T-helper 1 cell treated with Interleukin-12 subunit alpha and Interleukin-12 subunit beta and Interleukin-4 antibody, amounts not matched to agents 30 μg/mL and 1 μg/mL, for 36 hours (primary cell): ENCODE measurements at regions not wholly inside any gene's neighbourhood (a gene's known extent, or its start where the extent isn't known, plus 50 kb on each side); places are given as distances from the start of the nearest gene placed in this dataset.
"Not testable (repeated sequence)": the region's sequence is repeated elsewhere in the genome, so short reads cannot be mapped to it uniquely, and the experiment has no call there.

ENCODE experiments used
- H3K27ac Mint-ChIP-seq: one replicate; pipeline ENCODE4 v1.8.0; 2021; ENCODE audit warnings: mild to moderate bottlenecking, mixed read lengths
- H3K27me3 Mint-ChIP-seq: one replicate; pipeline ENCODE4 v1.8.0; 2021; ENCODE audit warnings: low read depth, mixed read lengths
- H3K36me3 Mint-ChIP-seq: one replicate; pipeline ENCODE4 v1.8.0; 2021; ENCODE audit warnings: low read depth, mixed read lengths
- H3K4me1 Mint-ChIP-seq: one replicate; pipeline ENCODE4 v1.8.0; 2021; ENCODE audit warnings: low read depth, mixed read lengths
- H3K4me3 Mint-ChIP-seq: one replicate; pipeline ENCODE4 v1.8.0; 2021; ENCODE audit warnings: mild to moderate bottlenecking, moderate library complexity, mixed read lengths
- H3K9me3 Mint-ChIP-seq: one replicate; pipeline ENCODE4 v1.8.0; 2021; ENCODE audit warnings: mixed read lengths

DNA sequence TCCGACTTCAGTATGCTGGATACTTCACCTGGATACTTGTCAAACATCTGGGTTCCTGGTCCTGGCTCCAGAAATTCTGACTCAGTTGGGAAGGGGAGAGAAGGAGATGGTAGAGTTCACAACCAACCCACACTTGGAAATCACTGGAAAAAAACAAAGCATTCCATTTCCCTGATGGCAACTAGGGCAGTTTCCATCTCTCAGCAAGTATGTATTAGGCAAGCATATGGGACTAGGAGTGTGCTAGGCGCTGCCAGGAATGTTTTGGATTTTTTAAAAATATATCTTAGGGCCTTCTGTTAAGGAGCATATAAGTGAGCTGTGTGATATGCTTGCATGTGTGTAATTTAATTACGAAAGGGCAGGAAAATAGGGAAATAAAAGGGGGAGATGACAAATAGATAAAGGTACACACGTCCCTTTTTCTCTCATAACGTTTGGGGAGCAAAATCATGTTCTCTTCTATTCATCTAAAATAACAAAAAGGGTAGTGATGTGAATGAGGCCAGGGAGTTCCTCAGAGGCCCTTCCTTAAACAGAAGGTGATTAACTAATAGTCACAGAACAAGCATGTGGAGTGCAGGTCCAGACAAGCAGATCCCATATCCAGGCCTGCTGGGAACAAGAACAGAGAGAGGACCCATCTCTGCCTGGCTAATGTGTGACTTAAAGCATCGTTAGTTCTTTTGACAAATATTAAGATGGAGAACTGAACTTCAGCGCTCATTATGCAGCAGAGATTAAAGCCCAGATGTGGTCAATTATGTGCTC, 64.5 kb upstream of the NFE2L3 start:
- Mint-ChIP-seq H3K4me1 (peaks cover 13% of the 10 kb centered on the region), H3K4me3 (no peak overlapping the region), H3K36me3 (no peaks in the 10 kb centered on the region), H3K9me3 (no peaks in the 10 kb centered on the region), H3K27ac (no peak overlapping the region), H3K27me3 (peaks cover 10% of the 10 kb centered on the region)

DNA sequence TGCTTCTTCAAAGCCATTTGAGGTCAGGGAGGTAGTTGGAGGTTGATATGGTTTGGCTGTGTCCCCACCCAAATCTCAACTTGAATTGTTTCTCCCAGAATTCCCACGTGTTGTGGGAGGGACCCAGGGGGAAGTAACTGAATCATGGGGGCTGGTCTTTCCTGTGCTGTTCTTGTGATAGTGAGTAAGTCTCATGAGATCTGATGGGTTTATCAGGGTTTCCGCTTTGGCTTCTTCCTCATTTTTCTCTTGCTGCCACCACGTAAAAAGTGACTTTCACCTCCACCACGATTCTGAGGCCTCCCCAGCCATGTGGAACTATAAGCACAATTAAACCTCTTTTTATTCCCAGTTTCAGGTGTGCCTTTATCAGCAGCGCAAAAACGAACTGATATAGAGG, 62.5 kb upstream of the NFE2L3 start:
- H3K4me3 Mint-ChIP-seq, H3K27me3 Mint-ChIP-seq, H3K36me3 Mint-ChIP-seq, H3K9me3 Mint-ChIP-seq, H3K27ac Mint-ChIP-seq: not testable (repeated sequence)
- H3K4me1 Mint-ChIP-seq, result peaks cover 13% of the 10 kb centered on the region

DNA sequence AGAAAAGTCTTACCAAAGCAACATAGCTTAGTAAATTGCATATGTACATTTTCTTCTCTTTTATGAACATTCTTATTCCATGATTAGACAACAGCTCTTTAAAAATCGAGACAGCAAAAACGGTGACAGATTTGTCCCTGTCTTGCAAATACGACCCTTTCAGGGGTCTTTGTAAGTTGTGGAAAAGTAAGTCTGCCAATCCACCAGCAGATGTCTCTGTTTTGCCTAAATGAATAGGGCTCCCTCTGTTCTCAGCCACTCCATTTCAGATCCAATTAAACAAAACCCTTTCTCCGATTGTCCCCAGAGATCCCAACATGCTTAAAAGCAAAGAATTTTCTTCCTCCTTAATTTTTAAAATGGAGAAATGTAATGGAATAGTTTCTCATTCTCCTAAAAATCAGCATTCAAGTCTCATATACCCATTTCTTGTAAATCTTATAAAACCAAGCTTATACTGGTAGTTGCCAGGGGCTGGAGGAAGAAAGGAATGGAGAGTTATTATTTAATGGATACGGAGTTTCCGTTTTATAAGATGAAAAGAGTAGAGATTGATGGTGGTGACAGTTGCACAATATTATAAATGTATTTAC, 61.0 kb upstream of the NFE2L3 start:
- Mint-ChIP-seq H3K36me3 (no peaks in the 10 kb centered on the region), H3K9me3 (no peaks in the 10 kb centered on the region), H3K4me3 (peak overlapping the region; percentile 2), H3K27me3 (no peaks in the 10 kb centered on the region), H3K27ac (peak overlapping the region; percentile 10), H3K4me1 (peaks cover 13% of the 10 kb centered on the region)

DNA sequence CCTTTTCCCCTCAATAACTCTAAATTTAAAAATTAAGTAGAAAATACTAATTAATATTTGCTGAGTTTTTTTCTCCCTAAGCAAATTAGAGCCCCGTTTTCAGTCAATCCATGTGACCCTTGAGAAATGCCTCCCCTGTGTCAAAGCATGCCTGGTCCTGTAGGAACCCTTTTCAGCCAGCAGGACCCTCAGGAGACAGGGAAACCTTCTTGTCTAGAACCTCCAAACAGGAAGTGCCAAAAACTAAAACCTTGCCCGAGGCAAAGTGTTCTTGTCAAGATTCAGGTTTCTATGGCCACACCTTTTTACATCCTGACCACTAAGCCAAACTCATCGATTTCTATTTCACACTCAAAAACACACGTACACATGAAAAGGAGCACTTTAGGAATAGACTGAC, 60.1 kb upstream of the NFE2L3 start:
- no peaks in the 10 kb centered on the region for H3K27me3 Mint-ChIP-seq
- no peaks in the 10 kb centered on the region for H3K9me3 Mint-ChIP-seq
- H3K4me3 Mint-ChIP-seq, result no peak overlapping the region
- H3K4me1 Mint-ChIP-seq, result peaks cover 15% of the 10 kb centered on the region
- H3K27ac Mint-ChIP-seq, result peak overlapping the region; percentile 42
- no peaks in the 10 kb centered on the region for H3K36me3 Mint-ChIP-seq

DNA sequence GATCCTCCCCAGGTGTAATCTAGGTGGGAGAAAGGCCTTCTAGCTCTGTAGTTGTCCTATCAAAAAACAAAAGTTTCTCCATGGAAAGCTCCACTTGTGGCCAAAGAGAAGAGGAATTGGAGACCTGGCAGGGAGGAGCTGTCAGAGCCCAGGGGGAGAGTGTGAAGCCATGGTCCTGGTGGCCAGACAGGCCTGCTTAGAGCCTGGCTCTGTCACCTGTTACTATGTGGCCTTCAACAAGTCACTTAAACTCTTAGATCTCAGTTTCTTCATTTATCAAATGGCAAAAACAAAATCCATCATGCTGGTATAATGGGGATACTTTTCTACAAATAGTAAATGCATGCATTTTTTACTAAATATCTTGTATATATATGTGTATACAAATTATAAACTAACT, 59.0 kb upstream of the NFE2L3 start:
- Mint-ChIP-seq H3K36me3 (peaks cover 4% of the 10 kb centered on the region), H3K4me1 (peaks cover 24% of the 10 kb centered on the region), H3K9me3 (peaks cover 4% of the 10 kb centered on the region), H3K4me3 (no peak overlapping the region), H3K27me3 (no peaks in the 10 kb centered on the region), H3K27ac (no peak overlapping the region)

DNA sequence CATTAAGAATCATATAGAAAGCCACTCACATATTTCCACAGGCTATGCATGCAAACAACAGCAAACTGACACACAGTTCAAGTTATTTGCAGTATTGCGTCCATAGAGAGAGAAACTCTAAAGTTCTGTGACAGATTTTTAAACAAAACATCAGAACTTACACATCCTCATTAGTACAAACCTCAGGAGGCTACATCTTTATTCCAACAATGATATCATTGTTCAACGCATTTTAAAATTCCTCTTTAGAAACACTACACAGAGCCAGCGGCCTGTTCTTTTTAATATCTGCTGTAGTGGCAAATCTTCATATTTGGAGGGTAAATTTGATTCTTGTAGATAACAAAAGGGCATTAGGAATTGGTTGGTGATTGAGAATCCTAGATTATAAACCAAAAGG, 55.9 kb upstream of the NFE2L3 start:
- Mint-ChIP-seq H3K4me3 (no peak overlapping the region), H3K36me3 (peaks cover 4% of the 10 kb centered on the region), H3K27me3 (no peaks in the 10 kb centered on the region), H3K4me1 (peaks cover 30% of the 10 kb centered on the region), H3K27ac (no peak overlapping the region), H3K9me3 (peaks cover 4% of the 10 kb centered on the region)

DNA sequence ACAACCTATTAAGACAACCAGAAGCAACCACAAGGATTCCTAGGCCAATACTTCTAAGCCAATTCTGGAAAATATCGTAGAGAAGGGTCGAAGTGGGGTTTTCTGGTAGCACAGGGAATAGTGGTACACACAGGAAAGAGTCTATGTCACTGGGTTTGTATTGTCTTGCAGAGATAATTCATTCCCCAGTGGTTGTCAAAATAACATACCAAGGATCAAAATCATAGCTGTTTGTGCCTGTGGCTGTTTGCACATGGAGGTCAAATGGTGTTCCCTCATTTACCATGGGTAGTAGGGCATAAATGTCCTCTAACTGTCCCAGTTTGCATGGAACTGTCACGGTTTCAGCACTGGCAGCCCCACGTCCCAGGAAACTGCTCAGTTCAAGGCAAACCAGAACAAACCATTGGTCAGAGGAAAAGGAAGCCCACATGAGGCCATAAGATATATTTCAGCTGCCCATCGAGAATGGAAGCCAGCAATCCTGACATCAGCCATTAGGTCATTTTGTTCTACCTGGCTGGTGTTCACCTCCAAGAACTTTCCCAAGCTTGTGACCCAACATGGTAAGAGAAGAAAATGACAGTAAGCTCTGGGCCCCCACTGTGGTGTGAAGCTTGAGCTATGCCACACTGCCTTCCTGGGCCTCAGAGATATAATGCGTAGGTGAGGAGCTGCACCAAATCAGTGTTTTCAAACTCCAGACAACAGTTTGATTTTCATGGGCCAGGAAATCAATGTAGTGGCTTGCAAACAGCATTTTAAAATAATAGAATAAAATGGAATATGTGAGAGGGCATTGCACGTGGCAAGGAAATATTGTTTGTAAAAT, 53.9 kb upstream of the NFE2L3 start:
- no peaks in the 10 kb centered on the region for H3K27me3 Mint-ChIP-seq
- peaks cover 4% of the 10 kb centered on the region for H3K9me3 Mint-ChIP-seq
- H3K4me1 Mint-ChIP-seq, result peaks cover 31% of the 10 kb centered on the region
- H3K27ac Mint-ChIP-seq, result peak overlapping the region; percentile 84
- H3K4me3 Mint-ChIP-seq, result peak overlapping the region; percentile 60
- H3K36me3 Mint-ChIP-seq, result peaks cover 4% of the 10 kb centered on the region

DNA sequence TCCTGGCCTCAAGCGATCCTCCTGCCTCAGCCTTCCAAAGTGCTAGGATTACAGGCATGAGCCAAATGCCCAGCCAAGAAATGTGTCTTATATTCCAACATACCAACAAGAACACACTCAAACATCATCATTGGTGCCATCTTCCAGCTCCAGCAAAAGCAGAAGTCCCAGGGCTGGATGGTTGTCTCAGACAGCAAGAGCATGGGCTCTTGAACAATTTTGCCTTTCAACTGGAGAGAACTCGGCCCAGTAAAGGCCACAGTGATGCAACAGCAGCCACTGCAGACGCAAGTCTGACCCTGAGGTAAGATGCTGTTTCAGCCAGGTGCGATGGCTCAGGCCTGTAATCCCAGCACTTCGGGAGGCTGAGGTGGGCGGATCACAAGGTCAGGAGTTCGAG, 52.8 kb upstream of the NFE2L3 start:
- Mint-ChIP-seq H3K27ac (no peak overlapping the region), H3K27me3 (no peaks in the 10 kb centered on the region), H3K9me3 (peaks cover 4% of the 10 kb centered on the region), H3K4me1 (peaks cover 31% of the 10 kb centered on the region), H3K4me3 (no peak overlapping the region), H3K36me3 (peaks cover 4% of the 10 kb centered on the region)

DNA sequence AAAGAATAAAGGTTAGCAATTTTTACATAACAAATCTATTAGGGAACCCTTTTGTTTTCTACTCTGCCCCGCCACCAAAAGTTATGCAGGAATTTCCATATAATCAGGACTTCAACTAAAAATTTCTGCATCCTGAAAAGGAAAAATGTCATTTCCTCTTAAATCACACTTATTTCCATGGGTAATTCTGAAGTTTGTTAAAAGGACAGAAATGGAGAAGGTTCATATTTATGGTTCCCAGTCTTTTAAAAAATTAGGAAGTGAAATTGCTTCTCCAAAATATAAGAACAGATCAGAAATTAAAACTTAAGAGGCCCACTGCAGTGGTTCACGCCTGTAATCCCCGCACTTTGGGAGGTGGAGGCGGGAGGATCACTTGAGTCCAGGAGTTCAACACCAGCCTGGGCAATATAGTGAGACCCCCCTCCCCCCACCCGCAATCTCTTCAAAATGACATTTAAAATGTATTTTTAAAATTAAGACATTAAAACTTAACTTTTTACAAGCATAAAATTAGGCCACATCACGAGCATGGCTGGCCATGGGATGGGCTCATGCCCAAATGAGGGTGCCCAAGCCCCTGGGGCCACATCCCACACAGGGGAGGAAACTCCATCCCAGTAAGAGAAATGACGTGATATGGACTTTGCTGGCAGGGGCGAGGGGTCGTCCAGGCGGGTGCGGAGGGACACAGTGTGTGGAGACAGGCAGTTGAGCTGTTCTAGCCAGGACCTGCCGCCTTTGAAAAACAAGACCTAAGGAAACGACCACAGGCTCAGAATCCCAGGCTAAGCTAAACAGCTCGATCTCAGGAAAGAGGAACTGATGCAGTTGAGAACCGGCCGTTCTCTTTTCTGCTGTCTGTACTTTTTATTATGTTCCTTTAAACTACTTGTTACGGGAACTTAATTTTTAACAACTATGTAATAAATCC, 51.3 kb upstream of the NFE2L3 start:
- Mint-ChIP-seq H3K4me3 (peak overlapping the region; percentile 71), H3K9me3 (peaks cover 4% of the 10 kb centered on the region), H3K27ac (peak overlapping the region; percentile 90), H3K4me1 (peaks cover 31% of the 10 kb centered on the region), H3K27me3 (no peaks in the 10 kb centered on the region), H3K36me3 (peaks cover 4% of the 10 kb centered on the region)

DNA sequence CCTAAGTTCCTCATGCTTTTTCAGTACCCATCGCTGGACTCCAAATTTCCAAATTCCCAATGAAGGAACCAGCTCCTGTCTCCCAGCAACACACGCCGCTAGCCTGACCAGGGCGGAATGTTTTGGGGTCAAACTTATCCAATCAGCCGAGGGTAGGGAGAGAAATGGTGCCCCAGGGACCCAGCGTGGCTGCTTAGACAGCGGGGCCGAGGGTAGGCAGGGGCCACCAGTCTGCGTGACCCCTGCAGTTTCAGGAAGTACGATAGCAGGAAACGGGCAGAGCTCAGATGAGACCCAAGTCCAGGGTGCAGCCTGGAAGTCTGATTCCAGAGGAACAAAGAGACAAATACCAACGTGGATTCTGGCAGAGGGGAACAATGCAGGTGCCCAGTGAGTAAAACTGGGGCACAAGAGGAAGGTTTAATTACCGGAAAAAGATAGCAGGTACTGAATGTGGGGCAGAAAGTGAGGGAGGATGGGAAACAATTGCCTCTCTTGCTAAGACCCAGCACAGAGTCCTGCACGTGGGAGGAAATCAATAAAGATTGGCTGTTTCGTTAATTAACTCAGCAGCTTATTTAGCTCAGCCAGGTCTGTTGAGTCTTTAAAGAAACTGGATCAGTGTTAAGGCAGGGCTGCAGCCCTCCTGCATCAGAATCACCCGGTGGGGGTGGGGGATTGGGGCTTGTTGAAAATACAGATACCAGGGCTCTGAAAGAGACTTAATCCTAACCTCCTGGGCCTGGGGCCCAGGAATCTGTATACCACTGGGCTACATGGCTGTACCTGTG, 50.4 kb upstream of the NFE2L3 start:
- H3K4me3 Mint-ChIP-seq, result peak overlapping the region; percentile 71
- H3K27ac Mint-ChIP-seq, result peak overlapping the region; percentile 90
- no peaks in the 10 kb centered on the region for H3K27me3 Mint-ChIP-seq
- H3K36me3 Mint-ChIP-seq, result peaks cover 4% of the 10 kb centered on the region
- H3K9me3 Mint-ChIP-seq, result peaks cover 4% of the 10 kb centered on the region
- peaks cover 31% of the 10 kb centered on the region for H3K4me1 Mint-ChIP-seq

DNA sequence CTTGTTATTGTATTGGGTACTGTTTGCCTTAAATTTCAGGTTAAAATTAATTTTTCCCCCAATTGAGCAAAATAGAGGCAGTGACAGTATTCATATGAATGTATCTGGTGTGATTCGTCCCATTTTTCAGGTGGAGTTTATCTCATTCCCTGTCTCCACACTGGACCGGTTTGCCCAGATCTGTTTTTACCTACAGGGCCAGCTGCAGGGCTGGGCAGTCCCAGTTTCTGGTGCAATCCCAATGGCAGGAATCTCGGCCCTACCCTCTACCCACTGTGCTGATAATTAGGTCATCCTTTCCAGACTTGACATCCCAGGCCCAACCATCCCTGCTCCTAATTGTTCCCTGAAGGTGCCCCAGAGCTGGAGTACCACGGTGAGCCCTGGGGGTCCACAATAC, 49.8 kb upstream of the NFE2L3 start:
- Mint-ChIP-seq H3K27ac (peak overlapping the region; percentile 90), H3K27me3 (no peaks in the 10 kb centered on the region), H3K4me1 (peaks cover 28% of the 10 kb centered on the region), H3K9me3 (peaks cover 4% of the 10 kb centered on the region), H3K36me3 (peaks cover 4% of the 10 kb centered on the region), H3K4me3 (peak overlapping the region; percentile 31)
